ENCODE measurements at regions not wholly inside any gene's neighbourhood (a gene's known extent, or its start where the extent isn't known, plus 50 kb on each side); places are given as distances from the start of the nearest gene placed in this dataset.

- TF ChIP-seq CTCF (conservative IDR thresholded peaks at IDR 0.05; ENCODE audit: low read depth, low read length) (no peak), EZH2 (IDR thresholded peaks at IDR 0.05; ENCODE audit: borderline replicate concordance, low read depth, low read length, poor library complexity, severe bottlenecking) (no peak)
Measured at GRCh38 chr14:43165651-43166050, 1341.4 kb downstream of the FSCB start.
